ENCODE measurements at regions not wholly inside any gene's neighbourhood (a gene's known extent, or its start where the extent isn't known, plus 50 kb on each side); places are given as distances from the start of the nearest gene placed in this dataset.

DNA sequence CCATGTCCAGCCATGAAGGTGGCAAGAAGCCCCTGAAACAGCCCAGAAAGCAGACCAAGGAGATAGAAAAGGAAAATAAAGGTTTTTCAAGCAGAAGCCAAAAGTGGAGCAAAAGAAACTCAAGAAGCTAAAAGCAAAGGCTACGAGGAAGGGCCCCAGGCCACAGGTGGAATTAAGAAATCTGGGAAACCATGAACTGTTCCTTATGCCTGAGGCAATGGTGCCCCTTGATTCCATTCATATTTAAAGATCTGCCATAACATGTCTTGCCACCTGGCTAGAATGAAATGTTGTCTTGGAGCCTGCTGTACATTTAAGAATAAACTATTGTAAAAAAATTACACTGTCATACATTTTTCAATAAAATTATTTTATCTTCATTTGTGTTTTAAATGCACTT, 59.5 kb upstream of the TARS1 start:
- Mint-ChIP-seq H3K9me3 (peaks cover 4 to 18% (median 12%) of the 10 kb centered on the region in 3 donors), H3K27me3 (peaks cover 1 to 4% of the 10 kb centered on the region in 2 donors), H3K4me3 (no peak overlapping the region), H3K27ac (no peak overlapping the region), H3K4me1 (no peaks in the 10 kb centered on the region), H3K36me3 (no peaks in the 10 kb centered on the region)
- no peak for ATAC-seq (replicated peaks in 1 of 4)
- 63% methylated on average over 1 of the region's 1 CpG for WGBS (ENCODE audit: insufficient coverage)
- H3K36me3 ChIP-seq (ENCODE audit: control insufficient read depth in 2 of 2, extremely low read depth in 1 of 2, insufficient read depth in 1 of 2, low read length in 1 of 2), result no peaks in the 10 kb centered on the region
- POLR2A ChIA-PET, result no interaction called here
- DNase-seq, result no peak
- no peaks in the 10 kb centered on the region for H3K4me1 ChIP-seq (ENCODE audit: control insufficient read depth in 1 of 2, extremely low read depth in 1 of 2, insufficient read depth in 2 of 2, low read length in 2 of 2)
- no peak overlapping the region for H3K27ac ChIP-seq (ENCODE audit: low read length)
- no peaks in the 10 kb centered on the region for H3K27me3 ChIP-seq (replicated peaks in 1 of 2; ENCODE audit: control insufficient read depth in 2 of 2, extremely low read depth in 1 of 2, insufficient read depth in 2 of 2, low read length in 1 of 2)
- no peaks in the 10 kb centered on the region for H3K9me3 ChIP-seq
- CTCF ChIA-PET, result no interaction called here
- H3K4me3 ChIP-seq (ENCODE audit: control insufficient read depth in 1 of 2, extremely low read depth in 1 of 2, low read length in 1 of 2), result no peak overlapping the region

Data from T-cell (primary cell).